ENCODE measurements at regions not wholly inside any gene's neighbourhood (a gene's known extent, or its start where the extent isn't known, plus 50 kb on each side); places are given as distances from the start of the nearest gene placed in this dataset.

DNA sequence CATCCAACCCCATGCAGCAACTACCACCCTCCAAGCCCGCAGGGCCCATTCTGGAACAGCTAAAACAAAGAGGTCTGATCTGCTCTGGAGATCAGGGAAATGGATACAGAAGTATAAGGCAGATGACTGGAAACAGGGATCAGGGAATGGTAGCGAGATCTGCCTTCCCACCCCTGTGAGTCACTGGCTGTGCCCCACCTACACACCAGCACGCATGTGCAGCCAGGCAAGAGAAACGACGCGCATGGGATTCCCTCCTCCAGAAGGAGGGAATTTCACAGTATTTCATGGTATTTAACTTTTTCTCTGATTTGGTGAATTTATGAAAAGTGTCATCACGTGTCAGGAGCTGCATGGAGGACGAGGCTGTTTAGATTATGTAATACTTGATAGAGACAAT is 116.7 kb downstream of the ARRDC4 start:
- TF ChIP-seq POLR2AphosphoS5 (IDR thresholded peaks at IDR 0.05; ENCODE audit: borderline replicate concordance, low read depth, low read length) (no peak), EZH2 (IDR thresholded peaks at IDR 0.05) (no peak), FOXP2 (optimal IDR thresholded peaks at IDR 0.05; ENCODE audit: control extremely low read depth, extremely low read length, insufficient read depth) (no peak)
